HG02870 (cell line): ENCODE measurements at regions not wholly inside any gene's neighbourhood (a gene's known extent, or its start where the extent isn't known, plus 50 kb on each side); places are given as distances from the start of the nearest gene placed in this dataset.

ENCODE experiments used
- ATAC-seq: cut with Tn5 transposase; IDR thresholded peaks from one replicate; pipeline ENCODE4 v1.9.1; 2021; ENCODE audit warnings: mild to moderate bottlenecking, moderate library complexity; ENCODE audit not compliant: unreplicated experiment

DNA sequence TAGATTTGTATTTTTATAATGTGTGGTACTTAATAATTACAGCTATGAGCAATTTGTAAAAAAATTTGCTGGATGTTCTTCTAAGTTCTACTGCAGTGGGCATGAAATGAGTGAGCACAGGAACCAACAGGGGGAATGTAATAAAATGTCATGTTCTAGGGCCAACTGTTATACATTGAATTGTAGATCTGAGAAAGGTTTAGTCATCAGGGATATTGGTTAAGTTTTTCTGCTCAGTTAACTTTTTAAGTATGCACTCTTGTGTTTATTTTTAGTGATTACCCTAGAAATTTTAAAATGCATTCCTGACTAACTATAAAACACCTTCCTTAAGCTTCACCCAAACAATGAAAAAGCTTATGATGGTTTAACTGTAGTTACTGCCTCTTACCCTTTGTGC lies 101.8 kb downstream of the CAND1 start:
- no peak for ATAC-seq

GRCh38 chr12:67377021-67377420 lies 107.9 kb downstream of the CAND1 start:
- no peak for ATAC-seq

- ATAC-seq, result no peak
Observed at GRCh38 chr12:67377541-67377940, 108.4 kb downstream of the CAND1 start.

GRCh38 chr12:67382241-67382871 lies 113.2 kb downstream of the CAND1 start:
- ATAC-seq, result no peak

DNA sequence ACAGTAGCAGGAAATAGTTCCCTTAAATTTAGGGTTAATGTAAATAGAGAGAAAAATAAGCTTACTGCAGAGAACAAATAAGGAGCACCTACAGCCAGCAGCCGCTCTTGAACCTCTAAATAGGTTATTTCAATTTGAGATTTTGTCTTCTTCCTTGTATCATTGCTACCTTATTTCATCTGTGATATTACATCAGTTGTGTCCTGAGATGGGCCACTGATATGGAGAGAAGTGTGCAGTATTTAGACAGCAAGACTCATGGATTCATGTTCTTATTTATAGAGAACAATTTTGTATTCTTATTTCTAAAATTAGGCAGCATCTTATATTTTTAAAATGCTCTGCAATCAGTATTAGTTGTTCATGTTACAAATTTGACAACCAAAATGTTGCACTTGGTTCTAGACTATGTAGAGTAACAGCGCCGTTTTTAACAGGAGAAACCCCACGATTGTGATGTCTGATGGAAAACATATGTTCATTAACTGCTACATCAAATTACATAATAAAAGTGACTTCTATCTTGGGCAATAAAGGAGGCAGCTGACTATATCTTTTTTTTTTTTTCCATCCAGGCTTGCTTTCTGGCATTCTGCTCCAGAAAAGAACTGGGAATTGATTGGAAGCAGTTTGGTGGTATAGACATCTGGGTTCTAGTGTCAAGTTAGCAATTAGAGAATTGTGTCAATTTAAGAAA lies 117.9 kb downstream of the CAND1 start:
- no peak for ATAC-seq

- no peak for ATAC-seq
Observed at GRCh38 chr12:67388331-67389138, 119.4 kb downstream of the CAND1 start.

DNA sequence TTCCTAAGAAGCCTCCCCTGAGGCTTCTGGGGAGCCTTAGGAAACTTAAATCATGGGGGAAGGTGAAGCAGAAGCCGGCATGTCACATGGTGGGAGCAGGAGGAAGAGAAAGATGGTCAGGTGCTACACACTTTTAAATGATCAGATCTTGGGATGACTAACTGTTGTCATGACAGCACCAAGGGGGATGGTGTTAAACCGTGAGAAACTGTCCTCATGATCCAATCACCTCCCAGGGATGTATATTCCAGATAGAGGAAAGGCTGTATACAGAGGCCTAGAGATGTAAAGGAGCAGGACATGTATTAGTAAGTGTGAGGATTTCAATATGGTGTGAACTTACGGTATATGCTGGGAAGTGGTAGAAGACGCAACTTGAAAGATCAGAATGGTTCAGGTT lies 121.1 kb downstream of the CAND1 start:
- ATAC-seq, result no peak

- ATAC-seq, result no peak
Observed at GRCh38 chr12:67391034-67391433, 121.9 kb downstream of the CAND1 start.

DNA sequence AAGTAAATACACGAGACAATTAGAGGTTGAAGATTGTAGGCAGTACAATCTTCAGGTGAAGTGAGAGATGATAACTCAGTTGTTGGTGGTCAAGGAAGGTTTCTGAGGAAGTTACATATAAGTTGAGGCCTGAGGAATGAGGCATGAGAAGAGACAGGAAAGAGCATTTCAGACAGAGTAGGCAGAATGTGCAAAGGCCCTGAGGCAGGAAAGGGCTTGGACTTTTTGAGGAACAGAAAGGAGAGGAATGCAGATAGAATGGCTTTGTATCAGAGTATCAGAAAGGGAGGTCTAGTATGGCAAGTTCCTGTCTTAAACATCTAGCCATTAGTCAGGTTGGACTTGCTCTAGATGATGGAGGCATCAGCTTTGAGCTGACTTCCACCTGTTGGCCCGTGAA lies 122.5 kb downstream of the CAND1 start:
- ATAC-seq, result no peak

GRCh38 chr12:67394550-67394949 lies 125.4 kb downstream of the CAND1 start:
- no peak for ATAC-seq

- ATAC-seq, result no peak
Observed at GRCh38 chr12:67400742-67401141, 131.6 kb downstream of the CAND1 start.

DNA sequence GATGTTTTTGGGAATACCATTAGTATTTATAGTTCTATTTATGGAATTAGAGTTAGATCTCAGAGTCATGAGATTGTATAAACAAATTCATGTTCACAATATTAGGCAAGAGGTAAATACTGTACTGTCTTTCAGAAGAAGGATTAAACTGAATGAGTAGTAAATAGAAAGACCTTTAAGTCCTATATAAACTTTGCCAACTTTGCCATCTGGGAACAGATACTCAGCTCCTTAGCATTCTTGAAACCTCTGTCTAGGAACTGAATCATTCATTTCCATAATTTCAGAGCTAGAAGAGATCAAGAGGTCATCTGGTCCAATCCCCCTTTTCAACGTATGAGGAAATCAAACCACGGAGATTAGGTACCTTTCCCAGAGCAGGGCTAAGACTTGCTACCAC lies 141.1 kb downstream of the CAND1 start:
- no peak for ATAC-seq

DNA sequence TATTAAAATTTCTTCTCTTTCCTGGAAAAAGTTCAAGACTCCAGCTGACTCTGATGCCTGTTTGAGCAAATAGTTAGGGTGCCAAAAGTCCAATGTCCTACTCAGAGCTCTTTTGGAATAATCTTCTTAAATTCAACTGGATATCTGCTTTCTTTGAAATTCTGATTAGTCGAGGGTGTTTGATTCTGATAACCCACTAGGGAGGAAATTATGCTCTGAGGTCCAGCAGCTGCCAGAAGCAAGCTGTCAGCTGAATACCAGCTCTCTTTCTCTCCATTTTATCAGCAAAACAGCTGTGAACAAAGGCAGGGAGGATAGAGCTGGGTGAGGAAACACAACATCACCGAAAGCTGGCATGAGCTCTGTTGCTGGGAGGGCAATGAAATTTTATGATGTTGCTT lies 141.5 kb downstream of the CAND1 start:
- ATAC-seq, result no peak

- no peak for ATAC-seq
Observed at GRCh38 chr12:67411562-67411961, 142.4 kb downstream of the CAND1 start.

DNA sequence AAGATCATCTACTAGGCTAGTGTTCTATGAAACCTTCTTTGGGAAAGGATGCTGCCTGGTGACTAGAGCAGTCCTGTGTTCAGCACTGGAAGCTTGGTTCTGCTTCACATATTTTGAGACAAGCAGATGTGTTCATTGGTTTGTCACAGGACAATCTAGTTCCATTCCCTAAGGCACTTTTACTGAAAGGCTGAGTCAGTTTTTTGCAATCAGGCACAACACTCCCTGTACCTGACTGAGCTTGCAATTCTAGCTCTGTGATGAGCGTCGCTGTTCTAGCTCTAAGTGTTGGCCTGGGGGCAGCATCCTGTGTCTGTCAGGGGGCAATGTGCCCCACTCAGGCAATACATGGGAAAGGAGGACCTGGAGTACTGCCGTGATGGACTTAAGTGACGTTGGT lies 144.4 kb downstream of the CAND1 start:
- no peak for ATAC-seq

- ATAC-seq, result no peak
Observed at GRCh38 chr12:67414011-67414715, 145.0 kb downstream of the CAND1 start.

DNA sequence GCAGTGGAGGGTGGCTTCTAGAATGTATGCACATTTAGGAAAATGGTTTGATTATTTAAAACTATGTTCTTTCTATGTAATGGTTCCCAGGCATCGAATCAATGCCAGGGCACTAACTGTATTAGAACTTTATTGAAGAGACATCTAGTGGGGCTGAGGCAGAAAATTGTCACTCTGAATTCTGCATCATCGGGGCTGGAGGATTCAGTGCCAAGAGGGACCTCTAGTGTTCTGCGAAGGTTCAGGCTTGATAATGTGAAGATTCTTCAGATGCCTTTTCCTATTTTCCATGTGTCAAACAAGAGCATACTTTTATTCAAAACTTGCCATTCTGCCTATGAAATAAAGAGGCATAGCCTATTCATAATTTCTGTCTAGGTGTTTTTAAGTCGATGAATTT lies 146.3 kb downstream of the CAND1 start:
- ATAC-seq, result no peak

DNA sequence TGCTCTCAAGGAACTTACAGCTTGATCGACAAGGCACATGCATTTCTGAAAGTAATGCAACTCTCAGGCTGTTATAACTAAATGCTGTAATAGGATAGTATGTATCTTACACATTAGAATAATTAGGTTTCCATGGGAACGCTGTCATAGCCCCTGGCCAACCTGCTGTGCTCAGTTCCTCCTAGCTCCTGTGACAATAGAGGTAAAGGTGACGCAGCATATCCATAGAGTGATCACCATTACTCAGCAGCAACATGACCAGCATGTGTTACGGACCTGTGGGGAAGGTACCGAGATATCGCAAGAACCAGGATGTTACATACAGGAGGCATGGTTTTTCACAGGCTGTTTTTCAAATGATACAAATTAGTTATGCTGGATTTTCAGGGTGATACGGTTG lies 150.7 kb downstream of the CAND1 start:
- no peak for ATAC-seq

GRCh38 chr12:67420506-67420905 lies 151.3 kb downstream of the CAND1 start:
- no peak for ATAC-seq

GRCh38 chr12:67422081-67422480 lies 152.9 kb downstream of the CAND1 start:
- ATAC-seq, result no peak

- no peak for ATAC-seq
Observed at GRCh38 chr12:67424784-67425183, 155.6 kb downstream of the CAND1 start.
